ENCODE measurements at regions not wholly inside any gene's neighbourhood (a gene's known extent, or its start where the extent isn't known, plus 50 kb on each side); places are given as distances from the start of the nearest gene placed in this dataset.

DNA sequence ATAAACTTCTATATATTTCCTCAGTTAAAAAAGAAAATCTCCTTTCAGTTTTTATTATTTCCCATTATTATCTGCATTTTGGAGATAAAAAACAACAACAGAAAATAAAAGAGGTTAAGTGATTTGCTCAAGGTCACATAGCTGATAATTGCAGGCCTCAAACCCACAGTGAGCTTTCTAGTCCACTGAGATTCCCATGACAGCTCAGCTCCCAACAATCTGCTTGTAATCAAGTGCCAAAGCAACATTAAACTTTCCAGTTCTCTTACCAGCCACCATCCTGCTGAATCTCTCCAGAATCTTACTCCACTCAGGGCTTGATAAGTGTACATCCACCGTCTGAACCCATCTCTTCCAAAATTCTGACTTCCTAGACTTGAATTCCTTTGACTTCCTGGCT is 318.2 kb upstream of the SEMA6D start:
- ChIA-PET POLR2A (ENCODE audit: low non-redundant PET) (no interaction called here), CTCF (no interaction called here)
- Histone ChIP-seq H3K27ac (ENCODE audit: low read depth, low read length, poor library complexity, severe bottlenecking) (no peak overlapping the region), H3K27me3 (replicated peaks; ENCODE audit: insufficient read depth, low read depth, low read length, poor library complexity) (no peaks in the 10 kb centered on the region), H3K4me1 (ENCODE audit: insufficient read depth, low read length, poor library complexity, severe bottlenecking) (peaks cover 19% of the 10 kb centered on the region), H3K9me3 (ENCODE audit: low read depth, low read length, poor library complexity, severe bottlenecking) (no peaks in the 10 kb centered on the region), H3K36me3 (ENCODE audit: insufficient read depth, low read length, poor library complexity, severe bottlenecking) (no peaks in the 10 kb centered on the region), H3K4me3 (ENCODE audit: low read depth, low read length, poor library complexity, severe bottlenecking) (no peak overlapping the region)
- intact Hi-C loops (cut with micrococcal nuclease; ENCODE audit: unreplicated experiment) = no loop called here
- TF ChIP-seq, protein P1, sequence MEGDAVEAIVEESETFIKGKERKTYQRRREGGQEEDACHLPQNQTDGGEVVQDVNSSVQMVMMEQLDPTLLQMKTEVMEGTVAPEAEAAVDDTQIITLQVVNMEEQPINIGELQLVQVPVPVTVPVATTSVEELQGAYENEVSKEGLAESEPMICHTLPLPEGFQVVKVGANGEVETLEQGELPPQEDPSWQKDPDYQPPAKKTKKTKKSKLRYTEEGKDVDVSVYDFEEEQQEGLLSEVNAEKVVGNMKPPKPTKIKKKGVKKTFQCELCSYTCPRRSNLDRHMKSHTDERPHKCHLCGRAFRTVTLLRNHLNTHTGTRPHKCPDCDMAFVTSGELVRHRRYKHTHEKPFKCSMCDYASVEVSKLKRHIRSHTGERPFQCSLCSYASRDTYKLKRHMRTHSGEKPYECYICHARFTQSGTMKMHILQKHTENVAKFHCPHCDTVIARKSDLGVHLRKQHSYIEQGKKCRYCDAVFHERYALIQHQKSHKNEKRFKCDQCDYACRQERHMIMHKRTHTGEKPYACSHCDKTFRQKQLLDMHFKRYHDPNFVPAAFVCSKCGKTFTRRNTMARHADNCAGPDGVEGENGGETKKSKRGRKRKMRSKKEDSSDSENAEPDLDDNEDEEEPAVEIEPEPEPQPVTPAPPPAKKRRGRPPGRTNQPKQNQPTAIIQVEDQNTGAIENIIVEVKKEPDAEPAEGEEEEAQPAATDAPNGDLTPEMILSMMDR (conservative IDR thresholded peaks at IDR 0.05; ENCODE audit: low read depth, low read length) = no peak
- no peak for TF ChIP-seq EZH2 (IDR thresholded peaks at IDR 0.05; ENCODE audit: borderline replicate concordance, low read depth, low read length, poor library complexity, severe bottlenecking)
- no TSS peak for BruUV-seq (replicated peaks)
- no peak for DNase-seq (ENCODE audit: low spot score)

DNA sequence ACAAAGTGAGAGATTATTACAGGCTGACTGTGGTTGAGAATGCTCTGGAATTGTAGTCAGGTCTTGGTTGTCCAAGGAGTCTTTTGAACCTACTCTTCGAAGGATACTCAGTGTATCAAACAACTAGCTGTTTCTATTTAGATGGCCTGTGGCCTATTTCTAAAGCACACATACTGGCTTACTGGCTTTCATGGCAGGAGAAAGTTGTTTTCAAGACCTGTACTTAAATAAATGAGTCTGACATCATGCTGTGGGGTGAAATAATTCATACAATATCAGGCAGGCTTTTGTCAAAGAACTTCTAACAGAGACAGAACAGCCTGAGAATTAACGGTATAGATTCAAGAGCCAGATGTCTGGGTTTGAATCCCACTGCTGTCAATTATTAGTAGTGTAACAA is 316.7 kb upstream of the SEMA6D start:
- no peak overlapping the region for H3K27ac ChIP-seq (ENCODE audit: low read depth, low read length, poor library complexity, severe bottlenecking)
- no peak overlapping the region for H3K4me3 ChIP-seq (ENCODE audit: low read depth, low read length, poor library complexity, severe bottlenecking)
- TF ChIP-seq, protein P1 (conservative IDR thresholded peaks at IDR 0.05; ENCODE audit: low read depth, low read length) = no peak
- TF ChIP-seq EZH2 (IDR thresholded peaks at IDR 0.05; ENCODE audit: borderline replicate concordance, low read depth, low read length, poor library complexity, severe bottlenecking) = no peak
- intact Hi-C loops (cut with micrococcal nuclease; ENCODE audit: unreplicated experiment) = no loop called here
- H3K36me3 ChIP-seq (ENCODE audit: insufficient read depth, low read length, poor library complexity, severe bottlenecking) = no peaks in the 10 kb centered on the region
- no peaks in the 10 kb centered on the region for H3K27me3 ChIP-seq (replicated peaks; ENCODE audit: insufficient read depth, low read depth, low read length, poor library complexity)
- H3K4me1 ChIP-seq (ENCODE audit: insufficient read depth, low read length, poor library complexity, severe bottlenecking) = peaks cover 9% of the 10 kb centered on the region
- no peaks in the 10 kb centered on the region for H3K9me3 ChIP-seq (ENCODE audit: low read depth, low read length, poor library complexity, severe bottlenecking)
- DNase-seq (ENCODE audit: low spot score) = no peak
- CTCF ChIA-PET = no interaction called here
- no TSS peak for BruUV-seq (replicated peaks)
- POLR2A ChIA-PET (ENCODE audit: low non-redundant PET) = no interaction called here

DNA sequence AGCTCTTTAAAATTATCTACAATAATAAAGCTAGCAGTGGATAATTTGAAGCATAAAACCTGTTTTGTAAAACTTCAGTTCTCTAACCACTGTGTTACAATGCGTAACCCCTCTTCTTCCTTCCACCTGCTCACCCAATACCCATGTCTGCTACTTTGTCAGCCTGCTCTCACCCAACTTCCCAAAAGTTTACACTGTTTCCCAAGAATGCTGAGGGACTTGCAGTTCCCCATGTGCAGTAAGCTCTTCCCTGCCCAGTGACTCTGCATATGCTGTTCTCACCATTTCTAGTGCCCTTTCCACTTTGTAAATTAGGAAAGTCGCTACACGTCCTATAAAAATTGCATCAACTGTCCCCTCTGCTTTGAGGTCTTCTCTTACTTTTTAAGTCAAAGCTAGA is 315.9 kb upstream of the SEMA6D start:
- Histone ChIP-seq H3K36me3 (ENCODE audit: insufficient read depth, low read length, poor library complexity, severe bottlenecking) (no peaks in the 10 kb centered on the region), H3K4me1 (ENCODE audit: insufficient read depth, low read length, poor library complexity, severe bottlenecking) (peaks cover 13% of the 10 kb centered on the region), H3K27ac (ENCODE audit: low read depth, low read length, poor library complexity, severe bottlenecking) (no peak overlapping the region), H3K27me3 (replicated peaks; ENCODE audit: insufficient read depth, low read depth, low read length, poor library complexity) (no peaks in the 10 kb centered on the region), H3K4me3 (ENCODE audit: low read depth, low read length, poor library complexity, severe bottlenecking) (no peak overlapping the region), H3K9me3 (ENCODE audit: low read depth, low read length, poor library complexity, severe bottlenecking) (no peaks in the 10 kb centered on the region)
- no TSS peak for BruUV-seq (replicated peaks)
- DNase-seq (ENCODE audit: low spot score) = no peak
- TF ChIP-seq EZH2 (IDR thresholded peaks at IDR 0.05; ENCODE audit: borderline replicate concordance, low read depth, low read length, poor library complexity, severe bottlenecking) = no peak
- TF ChIP-seq, protein P1 (conservative IDR thresholded peaks at IDR 0.05; ENCODE audit: low read depth, low read length) = no peak
- POLR2A ChIA-PET (ENCODE audit: low non-redundant PET) = no interaction called here
- CTCF ChIA-PET = no interaction called here
- intact Hi-C loops (cut with micrococcal nuclease; ENCODE audit: unreplicated experiment) = no loop called here
